ENCODE measurements at regions not wholly inside any gene's neighbourhood (a gene's known extent, or its start where the extent isn't known, plus 50 kb on each side); places are given as distances from the start of the nearest gene placed in this dataset.

- H3K79me2 ChIP-seq (ENCODE audit: insufficient read depth, low read length): no peaks in the 10 kb centered on the region
- no peaks in the 10 kb centered on the region for H3K4me1 ChIP-seq (ENCODE audit: insufficient read depth, low read length, poor library complexity, severe bottlenecking)
- H3K9me2 ChIP-seq (replicated peaks; ENCODE audit: low read depth, low read length): no peaks in the 10 kb centered on the region
- no peaks in the 10 kb centered on the region for H3K27me3 ChIP-seq (ENCODE audit: insufficient read depth, low read length, poor library complexity, severe bottlenecking)
- H3K9ac ChIP-seq (ENCODE audit: low read depth, low read length, poor library complexity, severe bottlenecking): no peak overlapping the region
- no peaks in the 10 kb centered on the region for H3K36me3 ChIP-seq (ENCODE audit: insufficient read depth, low read length)
- peaks cover 4% of the 10 kb centered on the region; the same call in 1 of the 2 replicates for H3K9me3 ChIP-seq (ENCODE audit: insufficient read depth, low read depth, low read length)
- TF ChIP-seq EZH2phosphoT487 (IDR thresholded peaks at IDR 0.05; ENCODE audit: borderline replicate concordance) (no peak), CTCF (conservative IDR thresholded peaks at IDR 0.05; ENCODE audit: low read length) (no peak)
- H3F3A ChIP-seq (ENCODE audit: low read depth): no peaks in the 10 kb centered on the region
- no peak overlapping the region for H2AFZ ChIP-seq (ENCODE audit: low read length)
- H3K4me3 ChIP-seq (ENCODE audit: low read length, poor library complexity, severe bottlenecking): no peak overlapping the region
- no peak overlapping the region for H3K4me2 ChIP-seq (ENCODE audit: low read depth, low read length, poor library complexity, severe bottlenecking)
- no peaks in the 10 kb centered on the region for H4K20me1 ChIP-seq (ENCODE audit: insufficient read depth, low read length, poor library complexity, severe bottlenecking)
Observed at GRCh38 chr13:107079423-107080049, 511.6 kb upstream of the ARGLU1 start.

- no peaks in the 10 kb centered on the region for H3K79me2 ChIP-seq (ENCODE audit: insufficient read depth, low read length)
- H4K20me1 ChIP-seq (ENCODE audit: insufficient read depth, low read length, poor library complexity, severe bottlenecking): no peaks in the 10 kb centered on the region
- TF ChIP-seq CTCF (conservative IDR thresholded peaks at IDR 0.05; ENCODE audit: low read length) (no peak), EZH2phosphoT487 (IDR thresholded peaks at IDR 0.05; ENCODE audit: borderline replicate concordance) (no peak)
- H3K27me3 ChIP-seq (ENCODE audit: insufficient read depth, low read length, poor library complexity, severe bottlenecking): no peaks in the 10 kb centered on the region
- no peaks in the 10 kb centered on the region for H3K9me2 ChIP-seq (replicated peaks; ENCODE audit: low read depth, low read length)
- no peak overlapping the region for H3K4me3 ChIP-seq (ENCODE audit: low read length, poor library complexity, severe bottlenecking)
- peaks cover 4% of the 10 kb centered on the region; the same call in 1 of the 2 replicates for H3K9me3 ChIP-seq (ENCODE audit: insufficient read depth, low read depth, low read length)
- no peak overlapping the region for H3K9ac ChIP-seq (ENCODE audit: low read depth, low read length, poor library complexity, severe bottlenecking)
- H2AFZ ChIP-seq (ENCODE audit: low read length): no peak overlapping the region
- H3K36me3 ChIP-seq (ENCODE audit: insufficient read depth, low read length): no peaks in the 10 kb centered on the region
- H3F3A ChIP-seq (ENCODE audit: low read depth): no peaks in the 10 kb centered on the region
- no peak overlapping the region for H3K4me2 ChIP-seq (ENCODE audit: low read depth, low read length, poor library complexity, severe bottlenecking)
- H3K4me1 ChIP-seq (ENCODE audit: insufficient read depth, low read length, poor library complexity, severe bottlenecking): no peaks in the 10 kb centered on the region
Observed at GRCh38 chr13:107078229-107078765, 510.4 kb upstream of the ARGLU1 start.

- peaks cover 4% of the 10 kb centered on the region; the same call in 1 of the 2 replicates for H3K9me3 ChIP-seq (ENCODE audit: insufficient read depth, low read depth, low read length)
- H3K36me3 ChIP-seq (ENCODE audit: insufficient read depth, low read length): no peaks in the 10 kb centered on the region
- no peaks in the 10 kb centered on the region for H3K9me2 ChIP-seq (replicated peaks; ENCODE audit: low read depth, low read length)
Observed at GRCh38 chr13:107076801-107077200, 508.9 kb upstream of the ARGLU1 start.

More at GRCh38 chr13:107076801-107077200, 508.9 kb upstream of the ARGLU1 start:
- H3K79me2 ChIP-seq (ENCODE audit: insufficient read depth, low read length): no peaks in the 10 kb centered on the region
- H3K9ac ChIP-seq (ENCODE audit: low read depth, low read length, poor library complexity, severe bottlenecking): no peak overlapping the region
- H2AFZ ChIP-seq (ENCODE audit: low read length): no peak overlapping the region
- TF ChIP-seq EZH2phosphoT487 (IDR thresholded peaks at IDR 0.05; ENCODE audit: borderline replicate concordance) (no peak), CTCF (conservative IDR thresholded peaks at IDR 0.05; ENCODE audit: low read length) (no peak)
- H3K4me1 ChIP-seq (ENCODE audit: insufficient read depth, low read length, poor library complexity, severe bottlenecking): no peaks in the 10 kb centered on the region
- no peaks in the 10 kb centered on the region for H3F3A ChIP-seq (ENCODE audit: low read depth)
- H3K4me2 ChIP-seq (ENCODE audit: low read depth, low read length, poor library complexity, severe bottlenecking): no peak overlapping the region
- H3K4me3 ChIP-seq (ENCODE audit: low read length, poor library complexity, severe bottlenecking): no peak overlapping the region
- H3K27me3 ChIP-seq (ENCODE audit: insufficient read depth, low read length, poor library complexity, severe bottlenecking): no peaks in the 10 kb centered on the region
- no peaks in the 10 kb centered on the region for H4K20me1 ChIP-seq (ENCODE audit: insufficient read depth, low read length, poor library complexity, severe bottlenecking)
